MCF 10A (cell line): ENCODE measurements at regions not wholly inside any gene's neighbourhood (a gene's known extent, or its start where the extent isn't known, plus 50 kb on each side); places are given as distances from the start of the nearest gene placed in this dataset.
A peak's percentile ranks its signal among the peaks of the same experiment; 100 is the strongest.

Experiments
- BruUV-seq: library from RNA; stranded (reverse); fragments of 400-500 nt; replicated peaks from 2 replicates; lab custom pipeline; 2021; lab: Mats Ljungman, UMichigan
- CTCF ChIA-PET: fragments of 300-600 bp; sonication (Branson Sonifier 250); formaldehyde crosslinking; extraction: SDS; loops from one replicate; lab custom pipeline; 2021; ENCODE audit warnings: antibody characterized with exemption, inconsistent platforms; lab: Yijun Ruan, JAX
- POLR2A ChIA-PET: fragments of 300-600, 350-650 bp; sonication (Branson Sonifier 250); formaldehyde crosslinking; extraction: SDS; loops from one replicate; lab custom pipeline; 2020; ENCODE audit warnings: antibody characterized with exemption, inconsistent platforms; lab: Yijun Ruan, JAX
- DNase-seq: peaks from one replicate; pipeline ENCODE4 v3.0.0-alpha.2; 2018; ENCODE audit not compliant: unreplicated experiment
- H3K27ac Mint-ChIP-seq: one replicate; pipeline ENCODE4 v1.8.0; 2022; ENCODE audit warnings: mild to moderate bottlenecking, low read depth, mixed read lengths; ENCODE audit not compliant: unreplicated experiment
- H3K27me3 Mint-ChIP-seq: one replicate; pipeline ENCODE4 v1.8.0; 2022; ENCODE audit warnings: mixed read lengths; ENCODE audit not compliant: insufficient read depth, unreplicated experiment
- H3K36me3 Mint-ChIP-seq: one replicate; pipeline ENCODE4 v1.8.0; 2022; ENCODE audit warnings: mild to moderate bottlenecking, moderate library complexity, mixed read lengths; ENCODE audit not compliant: insufficient read depth, unreplicated experiment
- H3K4me1 Mint-ChIP-seq: one replicate; pipeline ENCODE4 v1.8.0; 2022; ENCODE audit warnings: mixed read lengths; ENCODE audit not compliant: insufficient read depth, unreplicated experiment
- H3K4me3 Mint-ChIP-seq: one replicate; pipeline ENCODE4 v1.8.0; 2022; ENCODE audit warnings: mild to moderate bottlenecking, moderate library complexity, mixed read lengths; ENCODE audit not compliant: unreplicated experiment
- H3K9me3 Mint-ChIP-seq: one replicate; pipeline ENCODE4 v1.8.0; 2022; ENCODE audit warnings: mixed read lengths; ENCODE audit not compliant: unreplicated experiment
- CTCF ChIP-seq: fragments of 200-600 bp; IDR thresholded peaks from one replicate; pipeline ENCODE4 v1.8.0; 2022; ENCODE audit warnings: antibody characterized with exemption, mild to moderate bottlenecking; ENCODE audit not compliant: unreplicated experiment
- intact Hi-C: fragments of 100-400 bp; cut with micrococcal nuclease; formaldehyde crosslinking; loops from 2 replicates; pipeline ENCODE4 v1.14.1; 2022

- intact Hi-C loops, result no loop called here
- ChIA-PET CTCF (interaction anchor here (0.5 to 1.2 kb wide), 3 partner anchors 16 to 455 kb away, joined by 3 read pairs; no protein-coding TSS in a partner anchor), POLR2A (interaction anchor here (1.5 kb wide), 1 partner anchor 10 kb away, joined by 3 read pairs; no protein-coding TSS in a partner anchor)
- no TSS peak for BruUV-seq
- no peaks in the 10 kb centered on the region for H3K36me3 Mint-ChIP-seq
- peak; percentile 22 for DNase-seq
- H3K4me1 Mint-ChIP-seq, result peaks cover 14% of the 10 kb centered on the region
- no peak overlapping the region for H3K27ac Mint-ChIP-seq
- no peak overlapping the region for H3K4me3 Mint-ChIP-seq
- no peaks in the 10 kb centered on the region for H3K27me3 Mint-ChIP-seq
- no peak for TF ChIP-seq CTCF
- no peaks in the 10 kb centered on the region for H3K9me3 Mint-ChIP-seq
These were observed 453.5 kb upstream of the JARID2 start for GRCh38 chr6:14792118-14792955.

- no TSS peak for BruUV-seq
- Mint-ChIP-seq H3K9me3 (no peaks in the 10 kb centered on the region), H3K4me3 (no peak overlapping the region), H3K4me1 (peaks cover 29% of the 10 kb centered on the region), H3K27me3 (no peaks in the 10 kb centered on the region), H3K36me3 (peaks cover 5% of the 10 kb centered on the region), H3K27ac (no peak overlapping the region)
- ChIA-PET POLR2A (interaction anchor here (0.6 kb wide), 2 partner anchors 8 to 37 kb away, joined by 3 to 4 read pairs; no protein-coding TSS in a partner anchor), CTCF (interaction anchor here (0.6 kb wide), 1 partner anchor 347 kb away, joined by 3 read pairs; no protein-coding TSS in a partner anchor)
- TF ChIP-seq CTCF, result no peak
- no peak for DNase-seq
- intact Hi-C loops, result no loop called here
These were observed 450.4 kb upstream of the JARID2 start for GRCh38 chr6:14795451-14795850.

GRCh38 chr6:14796974-14797762 lies 448.7 kb upstream of the JARID2 start:
- intact Hi-C loops, result loop anchor here (1.0 kb wide), 1 partner anchor 53 kb away; no protein-coding TSS in a partner anchor
- Mint-ChIP-seq H3K4me3 (no peak overlapping the region), H3K4me1 (peaks cover 26% of the 10 kb centered on the region), H3K27me3 (no peaks in the 10 kb centered on the region), H3K9me3 (no peaks in the 10 kb centered on the region), H3K27ac (peak overlapping the region; percentile 93), H3K36me3 (peaks cover 5% of the 10 kb centered on the region)
- CTCF ChIA-PET, result interaction anchor here (0.7 kb wide), 1 partner anchor 558 kb away, joined by 3 read pairs; no protein-coding TSS in a partner anchor
- peak; percentile 89 for DNase-seq
- POLR2A ChIA-PET, result interaction anchor here (1.7 kb wide), 1 partner anchor 53 kb away, joined by 6 read pairs; no protein-coding TSS in a partner anchor
- BruUV-seq, result TSS peak; percentile 94
- no peak for TF ChIP-seq CTCF
